Fibroblast of skin of back (primary cell): ENCODE measurements at regions not wholly inside any gene's neighbourhood (a gene's known extent, or its start where the extent isn't known, plus 50 kb on each side); places are given as distances from the start of the nearest gene placed in this dataset.

Experiments used
- DNase-seq: peaks from one replicate; pipeline ENCODE4 v3.0.0-alpha.2; 2013

DNA sequence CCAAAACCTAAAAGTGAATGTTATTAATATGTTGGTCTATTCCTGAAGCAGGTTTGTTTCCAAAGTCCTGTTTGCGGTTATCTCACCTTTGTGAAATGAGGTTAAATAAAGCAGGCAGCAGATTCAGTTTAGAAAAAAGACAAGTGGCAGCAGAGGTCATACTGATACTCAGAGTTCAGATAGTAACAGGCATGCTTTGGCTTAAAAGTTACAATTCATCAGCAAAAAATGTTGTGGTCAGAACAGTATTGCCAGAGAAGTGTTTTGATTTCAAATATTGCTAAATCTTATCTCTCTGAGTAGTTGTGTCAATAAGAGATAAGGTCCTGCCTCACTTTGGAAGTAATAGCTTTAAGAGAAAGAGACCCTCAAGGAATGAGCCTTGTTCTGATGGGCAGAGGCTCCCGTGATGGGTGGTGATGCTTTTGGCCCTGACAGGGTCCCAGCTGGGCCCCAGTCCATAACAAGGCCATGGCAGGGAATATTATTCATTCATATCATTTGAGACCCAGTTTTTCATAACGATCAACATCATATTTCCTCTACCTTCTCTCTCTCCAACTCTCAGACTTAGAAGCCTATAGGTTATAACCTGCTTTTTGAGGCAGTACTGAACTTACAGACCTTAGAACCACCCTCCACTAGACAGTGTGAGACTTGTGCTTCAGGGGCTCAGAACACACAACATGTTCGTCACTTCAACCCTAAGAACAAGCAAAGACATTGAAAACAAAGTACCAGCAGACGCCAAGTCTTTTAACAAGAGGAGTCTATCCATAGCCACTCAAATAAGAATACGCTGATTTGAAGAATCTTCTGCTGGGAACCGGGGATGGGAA, 58.5 kb upstream of the AHR start:
- peak; percentile 82 for DNase-seq

- no peak for DNase-seq
These were observed 55.9 kb upstream of the AHR start for GRCh38 chr7:17242504-17242903.

DNA sequence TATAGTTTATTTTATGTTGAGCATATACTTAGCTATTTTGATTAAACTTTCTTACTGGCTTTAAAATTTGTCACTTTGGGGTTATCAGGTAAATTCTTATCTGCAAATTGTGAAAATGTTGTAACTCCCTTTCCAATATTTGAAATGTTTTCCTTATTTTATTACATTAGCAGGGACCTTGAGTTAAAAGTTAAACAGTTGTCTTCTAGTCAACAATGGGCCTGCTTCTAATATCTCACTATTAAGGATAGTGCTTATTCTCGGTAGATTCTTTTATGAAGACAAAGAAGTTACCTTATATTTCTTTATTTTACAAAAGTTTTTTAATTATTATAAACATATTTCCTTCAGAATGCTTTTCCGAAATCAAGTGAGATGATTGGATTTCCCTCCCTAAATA, 53.7 kb upstream of the AHR start:
- DNase-seq: no peak

DNA sequence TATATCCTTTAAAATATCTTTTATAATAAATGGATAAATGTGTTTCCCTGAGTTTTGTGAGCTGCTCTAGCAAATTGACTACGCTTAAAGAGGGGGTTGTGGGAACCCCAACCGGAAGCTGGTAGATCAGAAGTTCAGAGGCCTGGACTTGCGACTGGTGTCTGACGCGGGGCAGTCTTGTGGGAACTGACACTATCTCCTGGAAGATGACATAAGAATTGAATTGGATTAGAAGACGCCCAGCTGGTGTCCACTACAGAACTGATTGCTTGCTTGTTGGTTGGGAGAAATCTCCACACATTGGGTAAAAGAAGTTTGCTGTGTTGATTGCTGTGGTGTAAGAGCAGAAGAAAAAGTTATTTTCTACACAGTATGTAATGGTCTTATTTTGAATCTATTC, 51.1 kb upstream of the AHR start:
- no peak for DNase-seq

DNA sequence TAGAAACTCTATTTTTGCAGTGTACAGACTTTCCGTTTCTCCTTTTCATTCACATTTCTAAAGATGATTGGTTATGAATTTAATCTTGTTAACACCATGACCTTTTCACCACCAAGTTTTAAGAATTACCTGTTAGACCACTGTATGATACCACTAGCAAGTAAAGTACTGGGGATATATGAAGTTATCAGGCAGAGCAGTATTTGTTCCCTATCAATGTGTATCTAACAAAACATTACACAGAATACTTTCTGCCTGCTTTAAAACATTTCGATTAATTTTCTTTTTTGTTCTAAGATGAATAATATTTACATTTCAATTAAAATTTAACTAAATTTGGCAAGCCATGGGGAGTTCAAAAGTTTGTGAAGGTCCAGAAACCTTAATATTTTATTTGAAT, 49.9 kb upstream of the AHR start:
- no peak for DNase-seq
